ENCODE measurements at regions not wholly inside any gene's neighbourhood (a gene's known extent, or its start where the extent isn't known, plus 50 kb on each side); places are given as distances from the start of the nearest gene placed in this dataset.

DNA sequence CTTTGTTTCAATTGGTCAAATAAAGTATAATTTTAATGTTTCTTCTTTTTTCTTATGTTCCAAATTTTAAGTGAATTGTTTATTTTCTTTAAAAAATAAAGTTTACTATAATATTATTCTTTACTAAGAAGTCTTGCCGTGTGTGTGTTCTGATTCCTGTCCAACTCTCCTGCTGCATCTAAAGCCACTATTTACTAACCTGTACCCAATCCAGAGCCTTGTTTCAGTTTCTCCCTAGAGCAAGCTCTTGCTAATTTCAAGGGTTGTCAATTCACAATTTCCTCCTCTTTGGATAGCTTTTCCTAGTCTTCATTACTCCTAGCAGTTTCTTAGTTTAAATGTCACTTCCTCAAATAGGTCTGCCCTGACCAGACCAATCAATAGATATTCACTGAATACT, 314.9 kb upstream of the SEMA3A start:
- in situ Hi-C loops (cut with MboI; ENCODE audit: low pct_unique_long_range_greater_than_20kb, low sequenced_read_pairs, unreplicated experiment), result no loop called here
- TF ChIP-seq CTCF (IDR thresholded peaks at IDR 0.05; ENCODE audit: extremely low read depth, insufficient read depth, missing control alignments), result no peak
- DNase-seq (ENCODE audit: low spot score), result no peak

GRCh38 chr7:84508606-84509005, 314.0 kb upstream of the SEMA3A start:
- DNase-seq (ENCODE audit: low spot score), result no peak
- no peak for TF ChIP-seq CTCF (IDR thresholded peaks at IDR 0.05; ENCODE audit: extremely low read depth, insufficient read depth, missing control alignments)
- in situ Hi-C loops (cut with MboI; ENCODE audit: low pct_unique_long_range_greater_than_20kb, low sequenced_read_pairs, unreplicated experiment), result no loop called here

- in situ Hi-C loops (cut with MboI; ENCODE audit: low pct_unique_long_range_greater_than_20kb, low sequenced_read_pairs, unreplicated experiment), result no loop called here
- no peak for DNase-seq (ENCODE audit: low spot score)
- no peak for TF ChIP-seq CTCF (IDR thresholded peaks at IDR 0.05; ENCODE audit: extremely low read depth, insufficient read depth, missing control alignments)
Observed at GRCh38 chr7:84507529-84507928, 312.9 kb upstream of the SEMA3A start.

- no peak for TF ChIP-seq CTCF (IDR thresholded peaks at IDR 0.05; ENCODE audit: extremely low read depth, insufficient read depth, missing control alignments)
- in situ Hi-C loops (cut with MboI; ENCODE audit: low pct_unique_long_range_greater_than_20kb, low sequenced_read_pairs, unreplicated experiment), result no loop called here
- no peak for DNase-seq (ENCODE audit: low spot score)
Observed at GRCh38 chr7:84506151-84506550, 311.6 kb upstream of the SEMA3A start.

DNA sequence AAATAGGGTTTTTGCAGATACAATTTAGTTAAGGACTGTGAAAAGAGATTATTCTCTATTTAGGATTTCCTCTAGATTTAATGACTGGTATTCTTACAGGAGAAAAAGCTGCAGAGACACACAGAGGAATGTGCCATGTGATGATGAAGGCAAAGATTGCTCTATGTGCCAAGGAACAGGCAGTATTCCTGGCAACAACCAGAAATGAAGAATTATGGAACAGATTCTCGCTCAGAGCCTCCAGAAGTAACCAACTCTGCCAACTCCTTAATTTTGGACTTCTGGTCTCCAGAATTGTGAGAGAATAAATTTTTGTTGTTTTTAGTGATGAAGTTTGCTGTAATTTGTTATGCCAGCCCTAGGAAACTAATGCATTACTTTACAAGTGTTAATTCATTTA, 307.6 kb upstream of the SEMA3A start:
- no peak for TF ChIP-seq CTCF (IDR thresholded peaks at IDR 0.05; ENCODE audit: extremely low read depth, insufficient read depth, missing control alignments)
- no peak for DNase-seq (ENCODE audit: low spot score)
- in situ Hi-C loops (cut with MboI; ENCODE audit: low pct_unique_long_range_greater_than_20kb, low sequenced_read_pairs, unreplicated experiment), result no loop called here

DNA sequence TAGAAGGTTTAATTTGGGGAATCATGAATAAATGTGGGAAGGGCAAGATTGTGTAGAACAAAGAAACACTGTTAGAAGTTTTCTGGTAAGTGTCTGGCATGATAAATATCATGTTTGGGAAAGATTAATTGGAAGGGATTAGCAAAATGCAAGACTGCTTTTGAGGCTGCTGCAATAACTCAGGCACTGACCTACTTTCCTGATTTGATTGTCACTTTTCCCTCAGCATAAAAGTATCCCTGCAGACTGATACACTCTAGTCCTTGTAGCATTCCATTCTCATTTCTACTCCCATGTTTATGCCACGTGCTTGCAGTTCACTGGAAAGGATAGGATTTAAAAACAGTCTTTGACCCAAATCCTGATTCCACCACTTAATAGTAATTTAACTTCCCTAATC, 303.3 kb upstream of the SEMA3A start:
- in situ Hi-C loops (cut with MboI; ENCODE audit: low pct_unique_long_range_greater_than_20kb, low sequenced_read_pairs, unreplicated experiment), result no loop called here
- TF ChIP-seq CTCF (IDR thresholded peaks at IDR 0.05; ENCODE audit: extremely low read depth, insufficient read depth, missing control alignments), result no peak
- DNase-seq (ENCODE audit: low spot score), result no peak

DNA sequence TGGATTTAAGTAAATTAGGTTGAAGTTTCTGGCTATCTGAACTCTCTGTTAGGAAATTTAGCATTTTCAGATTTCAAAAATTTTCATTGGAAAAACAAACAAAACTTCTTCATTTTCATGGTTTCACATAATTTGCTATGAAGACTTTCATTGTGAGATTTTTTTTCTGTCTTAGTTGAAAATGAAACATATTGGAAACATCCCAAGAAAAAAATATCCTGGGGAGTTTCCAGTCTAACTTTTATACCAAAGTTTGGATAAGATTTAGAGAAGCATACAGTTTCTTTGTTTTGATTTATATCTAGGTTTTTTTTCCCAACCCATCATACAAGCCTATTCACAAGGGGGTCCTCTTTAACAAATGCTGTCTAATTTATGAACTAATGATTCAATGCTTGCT, 300.5 kb upstream of the SEMA3A start:
- in situ Hi-C loops (cut with MboI; ENCODE audit: low pct_unique_long_range_greater_than_20kb, low sequenced_read_pairs, unreplicated experiment), result no loop called here
- no peak for TF ChIP-seq CTCF (IDR thresholded peaks at IDR 0.05; ENCODE audit: extremely low read depth, insufficient read depth, missing control alignments)
- no peak for DNase-seq (ENCODE audit: low spot score)

All from GM13977 (cell line).